HEK293 (cell line): ENCODE measurements at regions not wholly inside any gene's neighbourhood (a gene's known extent, or its start where the extent isn't known, plus 50 kb on each side); places are given as distances from the start of the nearest gene placed in this dataset.

Source experiments
- CTCF ChIP-seq: fragments of 450-650 bp; formaldehyde crosslinking; IDR thresholded peaks from 2 replicates; pipeline ENCODE4 v1.5.1; 2016; ENCODE audit warnings: missing biosample characterization, missing genetic modification characterization
- HOXA7 ChIP-seq: sonication (generic); formaldehyde crosslinking; IDR thresholded peaks from 2 replicates; pipeline ENCODE4 v1.8.1; 2022; ENCODE audit warnings: missing genetic modification reagents, borderline replicate concordance
- KLF1 ChIP-seq: fragments of 450-650 bp; formaldehyde crosslinking; IDR thresholded peaks from 2 replicates; pipeline ENCODE4 v1.5.1; 2016; ENCODE audit warnings: missing biosample characterization, missing genetic modification characterization
- KLF9 ChIP-seq: fragments of 450-650 bp; formaldehyde crosslinking; IDR thresholded peaks from 2 replicates; pipeline ENCODE4 v1.5.1; 2016; ENCODE audit warnings: missing biosample characterization, missing genetic modification characterization, low read depth
- REST ChIP-seq: fragments of 450-650 bp; formaldehyde crosslinking; IDR thresholded peaks from 2 replicates; pipeline ENCODE4 v1.5.1; 2016; ENCODE audit warnings: missing biosample characterization, missing genetic modification characterization
- ZBTB1 ChIP-seq: fragments of 450-650 bp; formaldehyde crosslinking; IDR thresholded peaks from 2 replicates; pipeline ENCODE4 v1.5.1; 2016; ENCODE audit warnings: missing biosample characterization, missing genetic modification characterization
- ZBTB6 ChIP-seq: fragments of 450-650 bp; formaldehyde crosslinking; IDR thresholded peaks from 2 replicates; pipeline ENCODE4 v1.5.1; 2017; ENCODE audit warnings: missing biosample characterization, missing genetic modification characterization
- ZNF121 ChIP-seq: fragments of 450-650 bp; formaldehyde crosslinking; IDR thresholded peaks from 2 replicates; pipeline ENCODE4 v1.5.1; 2016; ENCODE audit warnings: missing biosample characterization, missing genetic modification characterization
- ZNF585B ChIP-seq: fragments of 450-650 bp; formaldehyde crosslinking; IDR thresholded peaks from 2 replicates; pipeline ENCODE4 v1.5.1; 2016; ENCODE audit warnings: missing biosample characterization, missing genetic modification characterization

GRCh38 chr9:134575103-134575900 lies 66.3 kb upstream of the COL5A1 start:
- TF ChIP-seq KLF1 (tag by site-specific recombination) (no peak), CTCF (tag by site-specific recombination) (no peak), REST (tag by site-specific recombination) (no peak), HOXA7 (CRISPR knock-in tag) (no peak), ZNF585B (tag by site-specific recombination) (no peak), KLF9 (tag by site-specific recombination) (no peak), ZBTB1 (tag by site-specific recombination) (no peak), ZBTB6 (no peak), ZNF121 (tag by site-specific recombination) (no peak)
